TTC549 (cell line): ENCODE measurements at regions not wholly inside any gene's neighbourhood (a gene's known extent, or its start where the extent isn't known, plus 50 kb on each side); places are given as distances from the start of the nearest gene placed in this dataset.
"Not testable (repeated sequence)": the region's sequence is repeated elsewhere in the genome, so short reads cannot be mapped to it uniquely, and the experiment has no call there.

Source experiments
- FAIRE-seq: peaks from 2 replicates; lab custom pipeline; 2012; peaks lifted over from hg19 to GRCh38; lab: Jason Lieb, UNC

DNA sequence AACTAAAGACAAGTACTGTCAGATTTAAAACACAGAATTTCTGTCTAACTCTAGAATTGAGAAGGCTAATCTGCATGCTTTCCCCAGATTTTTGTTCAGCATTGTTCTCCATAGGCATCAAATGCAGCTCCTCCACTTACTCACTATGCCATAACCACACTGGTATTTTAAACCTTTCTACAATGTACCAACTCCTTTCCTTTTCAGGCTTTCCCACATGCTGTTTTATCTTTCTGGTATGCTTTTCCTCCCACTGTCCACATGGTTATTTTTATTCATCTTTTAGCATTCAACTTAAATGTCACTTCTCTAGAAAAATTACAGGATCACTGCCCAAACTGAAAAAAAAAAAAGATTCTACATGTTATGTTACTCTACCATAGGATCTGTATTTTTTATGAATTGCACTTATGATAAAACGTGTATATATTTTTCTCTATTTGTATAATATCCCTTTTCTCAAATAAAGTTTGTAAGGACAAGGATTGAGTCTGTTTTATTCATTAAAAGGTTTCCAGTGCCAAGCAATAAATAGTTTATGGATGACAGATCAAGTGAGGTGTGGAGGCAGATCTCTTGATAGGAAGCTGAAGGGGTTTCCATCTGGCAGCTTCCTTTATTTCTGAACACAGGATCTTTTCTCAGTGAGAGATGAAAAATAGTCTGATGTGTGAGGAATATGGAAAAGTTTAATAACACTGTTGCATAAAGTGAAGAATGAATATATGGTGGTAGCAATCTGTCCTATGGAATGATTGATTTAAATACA, 1064.5 kb downstream of the ZPLD1 start:
- no peak for FAIRE-seq

DNA sequence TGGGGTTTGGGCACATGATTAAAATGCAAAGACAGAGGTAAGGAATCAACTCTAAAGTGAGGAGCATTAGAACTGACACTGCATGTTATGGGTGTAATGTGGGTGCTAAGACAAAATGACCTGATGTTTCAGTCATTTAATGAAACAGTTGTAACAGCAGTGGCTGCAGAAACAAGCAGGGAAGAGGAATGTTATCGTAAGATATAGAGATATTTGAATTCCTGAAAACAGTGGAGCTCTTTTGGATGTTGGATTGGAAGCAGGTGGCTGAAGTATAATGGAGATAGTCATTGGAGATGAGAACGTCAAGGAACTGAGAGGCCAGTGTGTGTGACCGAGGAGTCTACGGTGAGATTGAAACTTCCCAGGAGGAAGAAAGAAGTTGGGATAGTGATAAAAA, 1065.2 kb downstream of the ZPLD1 start:
- no peak for FAIRE-seq

DNA sequence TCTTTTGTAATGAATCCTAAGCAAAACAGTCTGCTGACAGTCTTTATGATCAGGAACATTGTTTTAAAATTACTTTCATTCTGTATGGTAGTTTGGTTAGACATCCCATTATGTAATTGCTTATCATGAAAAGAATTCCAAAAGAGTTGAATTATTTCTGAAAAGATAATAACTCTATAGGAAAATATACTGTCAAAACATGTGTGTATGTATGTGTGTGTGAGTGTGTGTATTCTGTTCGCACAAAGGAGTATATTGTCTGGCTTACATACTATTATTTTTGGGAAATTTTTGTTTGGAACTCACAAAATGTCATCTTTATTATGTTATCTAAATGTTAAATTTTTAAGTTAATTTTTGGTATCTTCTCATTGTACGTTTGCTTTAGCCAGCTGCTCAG, 1075.9 kb downstream of the ZPLD1 start:
- FAIRE-seq: no peak

DNA sequence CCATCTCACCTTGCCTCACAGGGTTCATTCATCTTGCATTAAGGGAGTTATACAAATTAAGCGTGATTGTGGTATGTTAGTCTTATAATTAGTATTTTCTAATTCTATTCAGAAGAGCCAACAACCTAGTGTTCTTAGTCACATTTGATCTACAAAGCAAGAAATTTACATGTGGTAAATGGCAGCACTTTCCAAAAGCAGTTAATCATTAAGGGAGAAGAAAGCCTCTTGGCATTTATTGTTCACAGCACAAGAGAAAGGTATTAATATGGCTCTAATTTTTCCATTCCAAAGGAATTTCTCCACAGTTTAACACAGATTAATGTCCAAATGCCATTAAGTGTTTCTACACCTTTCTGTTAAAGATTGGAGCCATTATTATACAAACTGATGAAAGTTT, 1077.1 kb downstream of the ZPLD1 start:
- FAIRE-seq: no peak

DNA sequence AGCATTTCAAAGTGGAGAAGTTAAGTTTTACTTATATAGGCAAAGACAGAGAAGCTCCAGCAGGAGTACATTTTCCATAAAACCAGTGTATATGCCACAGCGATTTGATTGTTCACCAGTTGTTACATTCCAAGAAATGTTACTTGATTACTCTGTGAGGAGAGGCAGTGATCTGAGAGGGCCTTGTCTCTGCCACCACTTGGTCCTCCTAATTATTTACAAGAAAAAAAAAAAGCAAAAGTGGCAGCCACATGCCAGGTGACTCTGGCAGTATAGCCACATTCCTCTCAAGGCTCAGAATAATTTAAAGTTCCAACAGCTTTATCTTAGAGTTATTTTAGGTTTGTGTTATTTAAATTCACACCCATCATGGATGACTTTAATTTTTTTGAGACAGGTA, 1077.8 kb downstream of the ZPLD1 start:
- FAIRE-seq: no peak

GRCh38 chr3:103513003-103513402, 1078.2 kb downstream of the ZPLD1 start:
- no peak for FAIRE-seq

- FAIRE-seq: no peak
Measured at GRCh38 chr3:103515116-103515515, 1080.3 kb downstream of the ZPLD1 start.

GRCh38 chr3:103516950-103517349, 1082.1 kb downstream of the ZPLD1 start:
- no peak for FAIRE-seq

DNA sequence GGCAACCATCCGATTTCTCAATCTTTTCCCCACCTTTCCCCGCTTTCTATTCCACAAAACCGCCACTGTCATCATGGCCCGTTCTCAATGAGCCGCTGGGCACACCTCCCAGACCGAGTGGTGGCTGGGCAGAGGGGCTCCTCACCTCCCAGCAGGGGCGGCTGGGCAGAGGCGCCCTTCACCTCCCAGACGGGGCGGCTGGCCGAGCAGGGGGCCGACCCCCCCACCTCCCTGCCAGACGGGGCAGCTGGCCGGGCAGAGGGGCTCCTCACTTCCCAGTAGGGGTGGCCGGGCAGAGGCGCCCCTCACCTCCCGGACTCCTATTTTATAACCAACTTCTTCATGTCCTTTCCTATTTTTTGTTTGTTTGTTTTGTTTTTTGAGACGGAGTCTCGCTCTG, 1096.5 kb downstream of the ZPLD1 start:
- not testable (repeated sequence) for FAIRE-seq

GRCh38 chr3:103532986-103533385, 1098.2 kb downstream of the ZPLD1 start:
- FAIRE-seq: no peak

DNA sequence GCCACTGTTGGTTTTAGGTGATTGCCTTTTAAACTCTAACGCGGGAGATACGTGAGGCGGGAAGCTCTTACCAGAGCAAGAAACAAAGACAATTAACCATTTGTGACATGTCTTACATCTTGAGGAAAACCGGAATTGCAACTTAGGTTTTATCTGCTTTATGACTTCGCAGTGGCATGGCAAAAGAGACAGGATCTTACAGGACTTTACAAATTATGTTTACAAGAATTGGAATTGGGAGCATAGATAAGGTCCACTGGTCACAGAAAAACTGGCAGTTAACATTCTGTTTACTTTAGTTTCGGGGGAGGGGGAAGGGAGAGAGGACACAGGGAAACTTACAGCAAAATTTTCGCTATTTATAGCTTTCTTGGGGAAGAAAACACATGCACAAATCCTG, 1119.6 kb downstream of the ZPLD1 start:
- FAIRE-seq: no peak

GRCh38 chr3:103564116-103564515, 1129.3 kb downstream of the ZPLD1 start:
- not testable (repeated sequence) for FAIRE-seq

DNA sequence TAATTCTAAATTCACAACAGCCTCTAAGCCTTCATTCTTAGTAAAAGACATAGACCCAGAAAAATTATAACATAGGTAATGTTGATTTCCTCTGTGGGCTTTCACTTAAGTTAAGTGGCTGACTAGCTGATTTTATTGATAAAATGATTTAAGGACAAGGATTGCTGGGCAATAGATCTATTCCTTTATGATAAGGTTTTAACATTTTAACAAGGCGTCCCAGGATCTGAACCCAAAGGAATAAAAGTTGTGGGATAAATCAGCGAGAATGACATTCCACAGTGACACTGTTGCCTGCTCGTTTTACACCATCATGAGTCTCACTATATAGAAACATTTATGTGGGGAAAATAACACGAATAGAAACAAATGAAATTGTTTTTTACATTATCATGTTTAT, 1151.0 kb downstream of the ZPLD1 start:
- no peak for FAIRE-seq

DNA sequence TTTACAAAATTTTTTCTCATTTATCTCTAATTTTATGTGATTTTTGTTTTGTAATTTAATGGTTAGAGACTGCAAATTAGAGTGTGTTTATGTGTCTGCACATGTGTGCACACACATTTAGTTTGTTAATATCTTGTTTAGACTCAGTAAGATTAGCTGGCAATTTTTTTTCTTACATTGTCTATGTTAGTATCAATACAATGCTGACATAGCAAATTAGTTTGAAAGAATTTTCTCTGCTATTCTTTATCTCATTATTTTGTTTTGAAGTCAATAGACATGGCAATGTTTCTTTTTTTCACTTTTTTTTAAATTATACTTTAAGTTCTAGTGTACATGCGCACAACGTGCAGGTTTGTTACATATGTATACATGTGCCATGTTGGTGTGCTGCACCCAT, 1155.0 kb downstream of the ZPLD1 start:
- FAIRE-seq: no peak

DNA sequence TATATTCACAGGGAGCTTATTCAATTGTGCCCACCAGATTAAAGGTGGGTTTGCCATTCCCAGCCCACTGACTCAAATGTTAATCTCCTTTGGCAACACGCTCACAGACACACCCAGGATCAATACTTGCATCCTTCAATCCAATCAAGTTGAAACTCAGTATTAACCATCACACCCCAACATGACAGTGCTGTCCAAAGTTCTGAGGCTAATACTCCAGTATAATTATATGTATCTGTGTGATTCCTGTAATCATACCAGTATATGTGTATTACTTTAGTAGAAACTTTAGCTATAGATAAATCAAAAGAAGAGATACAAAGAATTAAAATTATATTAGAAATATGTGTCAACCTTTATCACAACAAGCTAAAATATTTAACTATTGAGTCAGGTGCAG, 1166.0 kb downstream of the ZPLD1 start:
- no peak for FAIRE-seq

GRCh38 chr3:103601666-103602065, 1166.9 kb downstream of the ZPLD1 start:
- FAIRE-seq: no peak

GRCh38 chr3:103609472-103609871, 1174.7 kb downstream of the ZPLD1 start:
- FAIRE-seq: no peak

- FAIRE-seq: no peak
Measured at GRCh38 chr3:103613397-103614156, 1178.8 kb downstream of the ZPLD1 start.

GRCh38 chr3:103614719-103615118, 1179.9 kb downstream of the ZPLD1 start:
- no peak for FAIRE-seq

DNA sequence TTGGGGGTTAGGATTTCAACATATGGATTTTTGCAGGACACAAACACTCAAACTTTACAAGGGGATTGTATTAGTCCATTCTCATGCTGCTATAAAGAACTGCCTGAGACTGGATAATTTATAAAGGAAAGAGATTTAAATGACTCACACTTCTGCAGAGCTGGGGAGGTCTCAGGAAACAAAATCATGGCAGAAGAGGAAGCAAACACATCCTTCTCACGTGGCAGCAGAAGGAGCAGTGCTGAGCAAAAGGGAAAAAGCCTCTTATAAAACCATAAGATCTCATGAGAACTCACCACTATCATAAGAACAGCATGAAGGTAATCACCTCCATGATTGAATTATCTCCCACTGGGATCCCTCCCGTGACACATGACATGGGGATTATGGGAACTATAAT, 1183.1 kb downstream of the ZPLD1 start:
- no peak for FAIRE-seq

- FAIRE-seq: no peak
Measured at GRCh38 chr3:103624271-103624670, 1189.5 kb downstream of the ZPLD1 start.

DNA sequence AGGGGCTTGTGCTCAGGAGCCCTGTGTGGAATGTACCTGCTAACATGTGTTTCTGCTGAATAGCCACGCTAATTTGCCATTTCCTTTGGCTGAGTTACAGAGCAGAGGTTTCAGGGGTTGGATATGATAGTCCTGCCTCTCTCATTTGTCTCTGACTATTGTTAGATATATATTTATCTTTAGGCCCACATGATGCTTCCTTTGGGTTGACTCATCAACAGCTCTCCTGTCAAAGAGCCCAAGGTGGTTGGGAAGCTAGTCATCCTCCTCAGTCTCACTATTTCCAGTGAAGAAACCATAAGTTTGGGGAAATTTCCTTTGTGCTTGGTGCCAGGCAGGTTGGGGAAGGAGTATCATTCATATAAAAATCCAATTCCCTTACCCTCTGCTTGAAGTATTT, 1194.6 kb downstream of the ZPLD1 start:
- FAIRE-seq: no peak

- no peak for FAIRE-seq
Measured at GRCh38 chr3:103644450-103644849, 1209.6 kb downstream of the ZPLD1 start.

GRCh38 chr3:103653996-103654395, 1219.2 kb downstream of the ZPLD1 start:
- FAIRE-seq: no peak
